Stomach smooth muscle (tissue), 2 donors: ENCODE measurements at regions not wholly inside any gene's neighbourhood (a gene's known extent, or its start where the extent isn't known, plus 50 kb on each side); places are given as distances from the start of the nearest gene placed in this dataset.
"Not testable (repeated sequence)": the region's sequence is repeated elsewhere in the genome, so short reads cannot be mapped to it uniquely, and the experiment has no call there.

Experiments used
- H3K27ac ChIP-seq: one replicate; pipeline ENCODE4 v1.7.0; 2013; ENCODE audit warnings: mild to moderate bottlenecking, low read length, inconsistent platforms
- H3K27me3 ChIP-seq, 2 donors: one replicate each; pipeline ENCODE4 v1.7.0; 2013; ENCODE audit warnings: low read length in 2 of 2; ENCODE audit not compliant: insufficient read depth in 2 of 2, control insufficient read depth in 1 of 2
- H3K36me3 ChIP-seq, 2 donors: one replicate each; pipeline ENCODE4 v1.7.0; 2013; ENCODE audit warnings: low read length in 2 of 2; ENCODE audit not compliant: control insufficient read depth in 2 of 2, insufficient read depth in 2 of 2
- H3K4me1 ChIP-seq: one replicate; pipeline ENCODE4 v1.7.0; 2013; ENCODE audit warnings: low read length; ENCODE audit not compliant: control insufficient read depth, insufficient read depth
- H3K4me3 ChIP-seq, 2 donors: one replicate each; pipeline ENCODE4 v1.7.0; 2013; ENCODE audit warnings: low read length in 2 of 2
- H3K9ac ChIP-seq, 2 donors: one replicate each; pipeline ENCODE4 v1.7.0; 2013; ENCODE audit warnings: low read length in 2 of 2, mild to moderate bottlenecking in 1 of 2
- H3K9me3 ChIP-seq, 2 donors: one replicate each; pipeline ENCODE4 v1.7.0; 2013; ENCODE audit warnings: low read length in 2 of 2; ENCODE audit not compliant: control insufficient read depth in 2 of 2
- donor health status: healthy.
- donor health status: Pancreatic carcinoma.

GRCh38 chr1:189289346-189289745, 1188.3 kb downstream of the BRINP3 start:
- H3K27me3 ChIP-seq, result no peaks in the 10 kb centered on the region
- no peak overlapping the region for H3K4me3 ChIP-seq
- no peaks in the 10 kb centered on the region for H3K4me1 ChIP-seq
- no peak overlapping the region for H3K9ac ChIP-seq
- no peak overlapping the region for H3K27ac ChIP-seq
- H3K9me3 ChIP-seq, result no peaks in the 10 kb centered on the region
- H3K36me3 ChIP-seq, result no peaks in the 10 kb centered on the region

DNA sequence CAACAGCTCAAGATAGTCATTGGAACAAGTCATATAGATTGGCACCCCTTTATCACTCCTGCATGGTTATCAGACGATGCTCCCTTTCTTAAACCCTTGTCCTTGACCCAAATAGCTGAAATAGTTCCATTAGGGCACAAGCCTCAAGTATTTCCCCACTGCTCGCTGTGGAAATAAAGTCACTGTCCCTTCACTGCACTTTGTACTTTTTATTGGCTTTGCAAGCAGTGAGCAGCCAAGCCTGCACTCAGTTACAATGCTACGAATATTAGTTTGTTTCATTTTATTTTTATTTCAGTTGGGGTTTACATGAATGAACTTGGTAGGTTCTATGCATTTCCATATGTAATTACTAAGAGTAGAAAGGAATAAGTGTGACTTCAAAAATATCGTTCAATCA, 1176.4 kb downstream of the BRINP3 start:
- H3K27me3 ChIP-seq, result no peaks in the 10 kb centered on the region
- no peaks in the 10 kb centered on the region for H3K36me3 ChIP-seq
- no peak overlapping the region for H3K9ac ChIP-seq
- no peaks in the 10 kb centered on the region for H3K4me1 ChIP-seq
- H3K4me3 ChIP-seq, result no peak overlapping the region
- H3K9me3 ChIP-seq, result no peaks in the 10 kb centered on the region
- H3K27ac ChIP-seq, result no peak overlapping the region

GRCh38 chr1:189305279-189305678, 1172.4 kb downstream of the BRINP3 start:
- H3K27me3 ChIP-seq, result no peaks in the 10 kb centered on the region
- no peaks in the 10 kb centered on the region for H3K4me1 ChIP-seq
- no peak overlapping the region for H3K4me3 ChIP-seq
- no peak overlapping the region for H3K27ac ChIP-seq
- H3K9me3 ChIP-seq, result no peaks in the 10 kb centered on the region
- no peaks in the 10 kb centered on the region for H3K36me3 ChIP-seq
- no peak overlapping the region for H3K9ac ChIP-seq

GRCh38 chr1:189311915-189312314, 1165.7 kb downstream of the BRINP3 start:
- H3K9me3 ChIP-seq, result no peaks in the 10 kb centered on the region
- H3K27ac ChIP-seq, result no peak overlapping the region
- H3K4me3 ChIP-seq, result no peak overlapping the region
- H3K27me3 ChIP-seq, result no peaks in the 10 kb centered on the region
- no peaks in the 10 kb centered on the region for H3K36me3 ChIP-seq
- H3K9ac ChIP-seq, result no peak overlapping the region
- H3K4me1 ChIP-seq, result no peaks in the 10 kb centered on the region

- no peaks in the 10 kb centered on the region for H3K9me3 ChIP-seq
- H3K4me3 ChIP-seq, result no peak overlapping the region
- no peak overlapping the region for H3K9ac ChIP-seq
- no peaks in the 10 kb centered on the region for H3K27me3 ChIP-seq
- H3K36me3 ChIP-seq, result no peaks in the 10 kb centered on the region
- H3K27ac ChIP-seq, result no peak overlapping the region
- H3K4me1 ChIP-seq, result no peaks in the 10 kb centered on the region
Measured at GRCh38 chr1:189312499-189312898, 1165.2 kb downstream of the BRINP3 start.

DNA sequence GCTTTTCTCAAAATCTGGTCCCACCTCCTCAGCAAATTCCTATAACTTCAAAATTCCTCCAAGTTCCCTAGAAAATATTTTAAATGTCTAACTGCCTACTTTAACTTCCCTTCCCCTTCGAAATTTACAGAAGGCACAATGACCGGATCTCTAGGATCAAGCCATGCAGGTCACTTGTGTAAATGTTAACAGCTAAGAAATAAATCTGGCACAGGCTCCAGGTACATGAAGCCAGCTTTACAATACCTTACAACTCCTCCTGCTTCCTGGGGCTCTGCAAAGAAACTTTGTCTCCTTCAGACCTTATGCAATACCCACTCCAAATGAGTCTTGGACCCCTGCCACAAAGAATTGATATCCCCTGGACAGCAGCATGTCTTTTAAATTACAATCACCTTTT, 1164.2 kb downstream of the BRINP3 start:
- Histone ChIP-seq H3K4me1 (no peaks in the 10 kb centered on the region), H3K36me3 (no peaks in the 10 kb centered on the region), H3K9ac (no peak overlapping the region), H3K27ac (no peak overlapping the region), H3K27me3 (no peaks in the 10 kb centered on the region), H3K9me3 (no peaks in the 10 kb centered on the region), H3K4me3 (no peak overlapping the region)

DNA sequence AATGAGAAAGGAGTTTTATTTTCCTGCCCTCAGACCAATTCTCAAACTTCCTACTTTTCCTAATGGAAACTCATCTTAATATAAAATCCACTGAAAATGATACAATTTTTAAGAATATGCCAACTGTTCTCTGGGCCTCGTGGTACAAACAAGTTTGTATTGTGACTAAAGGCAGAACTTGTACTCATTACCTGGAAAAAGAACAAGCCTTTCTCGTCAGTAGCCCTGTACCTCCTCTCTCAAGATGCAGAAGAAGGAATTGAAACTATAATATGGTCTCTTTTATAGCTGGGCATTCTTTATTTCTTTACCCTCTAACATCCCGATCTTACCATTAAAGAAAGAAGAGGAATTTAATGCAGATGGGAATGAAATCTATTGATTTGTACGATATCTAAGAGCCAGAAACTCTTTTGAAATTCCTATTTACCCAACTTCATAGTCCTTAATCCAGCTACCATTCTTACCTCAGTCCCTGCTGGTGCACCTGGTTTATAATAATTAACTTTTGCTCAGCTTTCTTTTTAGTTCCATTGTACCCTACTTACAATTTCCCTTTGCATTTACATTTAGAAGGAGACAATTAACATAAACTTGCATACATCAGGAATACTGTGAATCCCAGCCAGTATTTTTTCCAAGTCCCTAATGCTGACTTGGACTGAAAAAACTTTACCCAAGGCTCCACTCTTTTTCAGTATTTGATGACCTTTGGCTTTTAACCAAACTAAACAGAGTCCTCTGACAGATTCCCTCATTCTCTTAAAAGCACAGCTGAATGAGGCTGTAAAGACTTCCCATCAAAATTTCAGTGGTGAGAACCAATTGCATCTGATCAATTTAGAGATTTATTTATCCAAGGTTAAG, 1162.4 kb downstream of the BRINP3 start:
- Histone ChIP-seq H3K9ac (no peak overlapping the region), H3K4me1 (no peaks in the 10 kb centered on the region), H3K4me3 (no peak overlapping the region), H3K9me3 (no peaks in the 10 kb centered on the region), H3K27me3 (no peaks in the 10 kb centered on the region), H3K27ac (no peak overlapping the region), H3K36me3 (no peaks in the 10 kb centered on the region)

GRCh38 chr1:189323091-189323490, 1154.6 kb downstream of the BRINP3 start:
- Histone ChIP-seq H3K4me1 (no peaks in the 10 kb centered on the region), H3K9ac (no peak overlapping the region), H3K9me3 (no peaks in the 10 kb centered on the region), H3K36me3 (no peaks in the 10 kb centered on the region), H3K27ac (no peak overlapping the region), H3K4me3 (no peak overlapping the region), H3K27me3 (no peaks in the 10 kb centered on the region)

- H3K4me1 ChIP-seq, H3K9me3 ChIP-seq: not testable (repeated sequence)
Measured at GRCh38 chr1:189331071-189331470, 1146.6 kb downstream of the BRINP3 start.

DNA sequence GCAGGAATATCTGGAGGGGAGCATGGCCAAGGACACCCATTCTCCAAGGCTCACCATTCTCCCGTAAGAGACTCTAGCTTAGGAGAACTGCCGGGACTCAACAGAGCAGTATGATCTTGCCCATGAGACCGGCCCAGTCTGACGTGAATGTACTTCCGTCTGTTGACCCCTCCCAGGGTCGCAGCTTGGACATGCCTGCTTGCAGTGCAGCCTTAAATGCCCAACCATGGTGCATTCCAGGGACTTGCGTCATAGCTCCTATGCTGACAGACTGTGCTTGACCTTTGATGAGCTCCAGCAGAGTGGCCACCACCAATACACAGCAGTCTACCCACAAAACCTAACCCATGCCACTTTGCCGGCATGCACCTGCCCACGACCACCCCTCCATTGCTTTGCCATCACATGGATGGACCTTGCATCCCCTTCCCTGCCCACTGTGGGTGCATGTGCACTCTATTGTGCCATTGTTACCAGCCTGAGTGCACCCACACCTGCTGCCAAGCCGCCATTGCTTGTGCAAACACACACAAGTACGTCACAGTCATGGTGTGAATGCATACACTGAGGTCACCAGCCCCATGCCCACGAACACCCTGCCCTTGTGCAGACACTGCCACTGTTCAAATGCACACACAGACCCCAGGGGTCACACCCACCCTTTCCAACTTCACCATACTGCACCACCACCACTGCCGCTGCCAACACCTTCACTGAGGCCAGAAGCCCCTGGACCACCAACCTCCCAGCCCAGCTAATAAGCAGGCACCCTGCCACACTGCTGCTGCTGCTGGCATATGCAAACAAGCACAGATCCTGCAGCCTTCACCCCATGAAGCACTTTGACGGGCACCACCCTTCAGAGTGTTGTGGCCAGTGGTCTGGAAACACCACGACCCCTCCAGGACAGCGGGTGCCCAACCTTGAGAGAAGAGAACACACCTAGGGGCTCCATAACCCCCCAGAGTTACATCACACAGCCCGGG, 1141.3 kb downstream of the BRINP3 start:
- no peak overlapping the region for H3K4me3 ChIP-seq
- H3K36me3 ChIP-seq, result no peaks in the 10 kb centered on the region
- H3K9ac ChIP-seq, result no peak overlapping the region

More at GRCh38 chr1:189331071-189331470, 1146.6 kb downstream of the BRINP3 start:
- H3K36me3 ChIP-seq, H3K27me3 ChIP-seq, H3K27ac ChIP-seq, H3K4me3 ChIP-seq, H3K9ac ChIP-seq: not testable (repeated sequence)

More for the DNA sequence above, 1141.3 kb downstream of the BRINP3 start:
- Histone ChIP-seq H3K4me1 (no peaks in the 10 kb centered on the region), H3K9me3 (no peaks in the 10 kb centered on the region), H3K27ac (no peak overlapping the region), H3K27me3 (no peaks in the 10 kb centered on the region)
